ENCODE measurements at regions not wholly inside any gene's neighbourhood (a gene's known extent, or its start where the extent isn't known, plus 50 kb on each side); places are given as distances from the start of the nearest gene placed in this dataset.

DNA sequence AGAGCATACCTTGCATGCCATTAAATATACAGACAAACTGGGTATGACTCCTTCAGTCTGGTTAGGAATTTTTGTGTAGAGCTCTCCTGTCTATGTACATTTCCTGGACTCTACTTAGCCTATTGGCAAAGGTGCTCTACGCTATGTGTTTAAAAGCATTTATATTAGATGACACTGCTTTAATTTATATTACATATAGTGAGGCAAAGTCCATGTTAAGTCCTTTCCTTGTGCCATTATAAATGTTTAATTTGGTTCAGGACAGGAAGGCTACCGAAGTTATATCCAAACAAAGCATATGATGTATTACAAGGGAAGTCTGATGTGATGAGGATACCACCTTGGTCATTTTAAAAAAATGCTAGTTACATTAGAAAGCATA is 117.4 kb upstream of the RAB27B start:
- H3K9me2 ChIP-seq (replicated peaks; ENCODE audit: low read depth, low read length) = no peaks in the 10 kb centered on the region
- no peak overlapping the region for H3K4me2 ChIP-seq (ENCODE audit: low read depth, low read length, poor library complexity, severe bottlenecking)
- peaks cover 11% of the 10 kb centered on the region; the same call in 1 of the 2 replicates for H3K9me3 ChIP-seq (ENCODE audit: insufficient read depth, low read depth, low read length)
- no peak overlapping the region for H2AFZ ChIP-seq (ENCODE audit: low read length)
- no peaks in the 10 kb centered on the region for H3K27me3 ChIP-seq (ENCODE audit: insufficient read depth, low read length, poor library complexity, severe bottlenecking)
- no peak overlapping the region for H3K9ac ChIP-seq (ENCODE audit: low read depth, low read length, poor library complexity, severe bottlenecking)
- TF ChIP-seq EZH2phosphoT487 (IDR thresholded peaks at IDR 0.05; ENCODE audit: borderline replicate concordance) = no peak
- TF ChIP-seq, protein P1, sequence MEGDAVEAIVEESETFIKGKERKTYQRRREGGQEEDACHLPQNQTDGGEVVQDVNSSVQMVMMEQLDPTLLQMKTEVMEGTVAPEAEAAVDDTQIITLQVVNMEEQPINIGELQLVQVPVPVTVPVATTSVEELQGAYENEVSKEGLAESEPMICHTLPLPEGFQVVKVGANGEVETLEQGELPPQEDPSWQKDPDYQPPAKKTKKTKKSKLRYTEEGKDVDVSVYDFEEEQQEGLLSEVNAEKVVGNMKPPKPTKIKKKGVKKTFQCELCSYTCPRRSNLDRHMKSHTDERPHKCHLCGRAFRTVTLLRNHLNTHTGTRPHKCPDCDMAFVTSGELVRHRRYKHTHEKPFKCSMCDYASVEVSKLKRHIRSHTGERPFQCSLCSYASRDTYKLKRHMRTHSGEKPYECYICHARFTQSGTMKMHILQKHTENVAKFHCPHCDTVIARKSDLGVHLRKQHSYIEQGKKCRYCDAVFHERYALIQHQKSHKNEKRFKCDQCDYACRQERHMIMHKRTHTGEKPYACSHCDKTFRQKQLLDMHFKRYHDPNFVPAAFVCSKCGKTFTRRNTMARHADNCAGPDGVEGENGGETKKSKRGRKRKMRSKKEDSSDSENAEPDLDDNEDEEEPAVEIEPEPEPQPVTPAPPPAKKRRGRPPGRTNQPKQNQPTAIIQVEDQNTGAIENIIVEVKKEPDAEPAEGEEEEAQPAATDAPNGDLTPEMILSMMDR (conservative IDR thresholded peaks at IDR 0.05; ENCODE audit: low read length) = no peak
- peaks cover 56% of the 10 kb centered on the region for H3K4me1 ChIP-seq (ENCODE audit: insufficient read depth, low read length, poor library complexity, severe bottlenecking)
- no peak overlapping the region for H3K4me3 ChIP-seq (ENCODE audit: low read length, poor library complexity, severe bottlenecking)
- H3K36me3 ChIP-seq (ENCODE audit: insufficient read depth, low read length) = no peaks in the 10 kb centered on the region
- no peaks in the 10 kb centered on the region for H4K20me1 ChIP-seq (ENCODE audit: insufficient read depth, low read length, poor library complexity, severe bottlenecking)
- no peaks in the 10 kb centered on the region for H3K79me2 ChIP-seq (ENCODE audit: insufficient read depth, low read length)
- no peaks in the 10 kb centered on the region for H3F3A ChIP-seq (ENCODE audit: low read depth)

DNA sequence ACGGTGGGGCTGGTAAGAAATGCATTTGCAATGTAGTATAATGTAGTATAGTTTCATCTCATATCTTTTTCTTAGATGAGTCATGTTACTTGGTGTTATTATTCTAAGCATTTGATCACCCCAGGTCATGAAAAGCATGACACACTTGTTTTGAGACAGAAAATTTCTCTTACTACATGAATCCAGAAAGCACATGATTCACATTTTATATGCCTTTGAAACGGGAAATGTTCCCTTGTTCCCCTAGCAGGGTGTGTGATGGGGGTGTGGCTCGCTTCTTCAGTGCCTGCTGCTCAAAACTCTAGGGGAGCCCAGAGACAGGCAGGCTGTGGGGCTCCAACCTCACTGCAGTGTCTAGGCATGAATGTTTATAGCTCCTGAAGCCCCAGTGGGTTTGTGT is 116.0 kb upstream of the RAB27B start:
- Histone ChIP-seq H3K4me3 (ENCODE audit: low read length, poor library complexity, severe bottlenecking) (no peak overlapping the region), H3K79me2 (ENCODE audit: insufficient read depth, low read length) (no peaks in the 10 kb centered on the region), H3K36me3 (ENCODE audit: insufficient read depth, low read length) (no peaks in the 10 kb centered on the region), H3K27me3 (ENCODE audit: insufficient read depth, low read length, poor library complexity, severe bottlenecking) (no peaks in the 10 kb centered on the region), H3K9ac (ENCODE audit: low read depth, low read length, poor library complexity, severe bottlenecking) (no peak overlapping the region), H4K20me1 (ENCODE audit: insufficient read depth, low read length, poor library complexity, severe bottlenecking) (no peaks in the 10 kb centered on the region), H3F3A (ENCODE audit: low read depth) (no peaks in the 10 kb centered on the region), H3K9me2 (replicated peaks; ENCODE audit: low read depth, low read length) (no peaks in the 10 kb centered on the region), H3K4me2 (ENCODE audit: low read depth, low read length, poor library complexity, severe bottlenecking) (no peak overlapping the region), H2AFZ (ENCODE audit: low read length) (no peak overlapping the region), H3K4me1 (ENCODE audit: insufficient read depth, low read length, poor library complexity, severe bottlenecking) (peaks cover 64% of the 10 kb centered on the region), H3K9me3 (ENCODE audit: insufficient read depth, low read depth, low read length) (0 out of 2 replicates have a peak, but pooled peaks cover 4% of the 10 kb centered on the region)
- TF ChIP-seq, protein P1 (conservative IDR thresholded peaks at IDR 0.05; ENCODE audit: low read length) = no peak
- TF ChIP-seq EZH2phosphoT487 (IDR thresholded peaks at IDR 0.05; ENCODE audit: borderline replicate concordance) = no peak

GRCh38 chr18:54712758-54713157 is 115.5 kb upstream of the RAB27B start:
- no peaks in the 10 kb centered on the region for H3K79me2 ChIP-seq (ENCODE audit: insufficient read depth, low read length)
- no peak overlapping the region for H2AFZ ChIP-seq (ENCODE audit: low read length)
- H4K20me1 ChIP-seq (ENCODE audit: insufficient read depth, low read length, poor library complexity, severe bottlenecking) = no peaks in the 10 kb centered on the region
- peak overlapping the region; percentile 46 for H3K4me2 ChIP-seq (ENCODE audit: low read depth, low read length, poor library complexity, severe bottlenecking)
- no peak overlapping the region for H3K9ac ChIP-seq (ENCODE audit: low read depth, low read length, poor library complexity, severe bottlenecking)
- no peak overlapping the region for H3K4me3 ChIP-seq (ENCODE audit: low read length, poor library complexity, severe bottlenecking)
- H3K9me2 ChIP-seq (replicated peaks; ENCODE audit: low read depth, low read length) = no peaks in the 10 kb centered on the region
- H3K36me3 ChIP-seq (ENCODE audit: insufficient read depth, low read length) = no peaks in the 10 kb centered on the region
- 0 out of 2 replicates have a peak, but pooled peaks cover 2% of the 10 kb centered on the region for H3K9me3 ChIP-seq (ENCODE audit: insufficient read depth, low read depth, low read length)
- no peaks in the 10 kb centered on the region for H3K27me3 ChIP-seq (ENCODE audit: insufficient read depth, low read length, poor library complexity, severe bottlenecking)
- no peak for TF ChIP-seq EZH2phosphoT487 (IDR thresholded peaks at IDR 0.05; ENCODE audit: borderline replicate concordance)
- TF ChIP-seq, protein P1 (conservative IDR thresholded peaks at IDR 0.05; ENCODE audit: low read length) = no peak
- H3F3A ChIP-seq (ENCODE audit: low read depth) = peaks cover under 1% of the 10 kb centered on the region; the same call in 1 of the 2 replicates
- peaks cover 69% of the 10 kb centered on the region for H3K4me1 ChIP-seq (ENCODE audit: insufficient read depth, low read length, poor library complexity, severe bottlenecking)
